DND-41 (cell line): ENCODE measurements at regions not wholly inside any gene's neighbourhood (a gene's known extent, or its start where the extent isn't known, plus 50 kb on each side); places are given as distances from the start of the nearest gene placed in this dataset.

Experiments used
- ATAC-seq: fragments of 200-7000 bp; cut with Tn5 transposase; 3 replicates; pipeline ENCODE4 v1.9.1; 2021; ENCODE audit warnings: low read depth; ENCODE audit not compliant: insufficient read depth
- DNase-seq: peaks from one replicate; pipeline ENCODE4 v3.0.0-alpha.2; 2020
- H2AFZ ChIP-seq: 2 replicates; pipeline ENCODE4 v1.6.0; 2012; ENCODE audit warnings: low read depth, low read length
- H3K27ac ChIP-seq: 2 replicates; pipeline ENCODE4 v1.5.1; 2012; ENCODE audit warnings: low read length, inconsistent platforms
- H3K27me3 ChIP-seq: fragments of 200-600 bp; sonication (generic); 2 replicates; pipeline ENCODE4 v1.6.0; 2012; ENCODE audit warnings: low read length, mild to moderate bottlenecking, inconsistent platforms; ENCODE audit not compliant: insufficient read depth, poor library complexity
- H3K36me3 ChIP-seq: 2 replicates; pipeline ENCODE4 v1.5.1; 2012; ENCODE audit warnings: low read length, inconsistent platforms; ENCODE audit not compliant: insufficient read depth
- H3K4me1 ChIP-seq: 2 replicates; pipeline ENCODE4 v1.5.1; 2012; ENCODE audit warnings: mild to moderate bottlenecking, low read length; ENCODE audit not compliant: insufficient read depth
- H3K4me2 ChIP-seq: 2 replicates; pipeline ENCODE4 v1.6.0; 2012; ENCODE audit warnings: mild to moderate bottlenecking, moderate library complexity, low read length, inconsistent platforms; ENCODE audit not compliant: insufficient read depth
- H3K4me3 ChIP-seq, 2 experiments: fragments of 200-600 bp in 1 of 2; shearing (Covaris generic) in 1 of 2; 2 replicates each; pipeline ENCODE4 v1.5.1; 2012 to 2016; ENCODE audit warnings: inconsistent platforms in 2 of 2, low read length in 2 of 2, mild to moderate bottlenecking in 2 of 2, low read depth in 1 of 2, moderate library complexity in 1 of 2
- H3K79me2 ChIP-seq: 2 replicates; pipeline ENCODE4 v1.6.0; 2012; ENCODE audit warnings: low read length, inconsistent platforms; ENCODE audit not compliant: insufficient read depth
- H3K9ac ChIP-seq: 2 replicates; pipeline ENCODE4 v1.6.0; 2012; ENCODE audit warnings: low read depth, mild to moderate bottlenecking, inconsistent platforms, low read length, moderate library complexity
- H3K9me3 ChIP-seq: 2 replicates; pipeline ENCODE4 v1.5.1; 2012; ENCODE audit warnings: low read length, moderate library complexity, mild to moderate bottlenecking, inconsistent platforms; ENCODE audit not compliant: insufficient read depth, severe bottlenecking
- H4K20me1 ChIP-seq: 2 replicates; pipeline ENCODE4 v1.6.0; 2012; ENCODE audit warnings: low read length; ENCODE audit not compliant: insufficient read depth
- EZH2 ChIP-seq: IDR thresholded peaks from 3 replicates; pipeline ENCODE4 v1.6.1; 2012; ENCODE audit warnings: borderline replicate concordance, low read depth, mild to moderate bottlenecking, moderate library complexity, low read length, inconsistent platforms; ENCODE audit not compliant: severe bottlenecking
- TF ChIP-seq, protein P1 (sequence below): IDR thresholded peaks from 2 replicates; pipeline ENCODE4 v1.5.1; 2012; ENCODE audit warnings: borderline replicate concordance, low read length, moderate library complexity, mild to moderate bottlenecking; ENCODE audit not compliant: poor library complexity, severe bottlenecking; ENCODE audit errors: extremely low read depth

DNA sequence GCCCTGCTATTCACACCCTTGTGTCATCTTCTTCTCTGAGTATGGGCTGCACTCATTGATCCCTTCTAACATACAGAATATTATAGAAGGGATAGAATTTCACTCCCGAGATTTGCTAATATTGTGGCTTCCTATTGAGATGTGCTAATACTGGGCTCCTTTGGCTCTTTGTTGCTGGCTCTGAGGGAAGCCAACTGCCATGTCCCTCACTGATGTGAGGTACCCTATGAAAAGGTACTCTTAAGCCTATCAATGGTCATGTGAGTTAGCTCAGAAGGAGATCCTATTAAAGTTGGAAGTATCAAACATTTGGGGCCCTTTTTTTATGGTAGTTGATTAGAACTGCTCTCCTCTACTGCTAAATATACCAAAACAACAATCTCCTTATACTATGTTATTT is 665.2 kb upstream of the ZWINT start:
- Histone ChIP-seq H3K4me3 (no peak overlapping the region), H3K4me1 (no peaks in the 10 kb centered on the region), H3K9me3 (no peaks in the 10 kb centered on the region), H4K20me1 (no peaks in the 10 kb centered on the region), H3K36me3 (no peaks in the 10 kb centered on the region), H3K27me3 (no peaks in the 10 kb centered on the region), H3K27ac (no peak overlapping the region), H3K9ac (no peak overlapping the region), H2AFZ (no peak overlapping the region), H3K4me2 (no peak overlapping the region), H3K79me2 (no peaks in the 10 kb centered on the region)
- ATAC-seq (no peak), DNase-seq (no peak)
- TF ChIP-seq, protein P1, sequence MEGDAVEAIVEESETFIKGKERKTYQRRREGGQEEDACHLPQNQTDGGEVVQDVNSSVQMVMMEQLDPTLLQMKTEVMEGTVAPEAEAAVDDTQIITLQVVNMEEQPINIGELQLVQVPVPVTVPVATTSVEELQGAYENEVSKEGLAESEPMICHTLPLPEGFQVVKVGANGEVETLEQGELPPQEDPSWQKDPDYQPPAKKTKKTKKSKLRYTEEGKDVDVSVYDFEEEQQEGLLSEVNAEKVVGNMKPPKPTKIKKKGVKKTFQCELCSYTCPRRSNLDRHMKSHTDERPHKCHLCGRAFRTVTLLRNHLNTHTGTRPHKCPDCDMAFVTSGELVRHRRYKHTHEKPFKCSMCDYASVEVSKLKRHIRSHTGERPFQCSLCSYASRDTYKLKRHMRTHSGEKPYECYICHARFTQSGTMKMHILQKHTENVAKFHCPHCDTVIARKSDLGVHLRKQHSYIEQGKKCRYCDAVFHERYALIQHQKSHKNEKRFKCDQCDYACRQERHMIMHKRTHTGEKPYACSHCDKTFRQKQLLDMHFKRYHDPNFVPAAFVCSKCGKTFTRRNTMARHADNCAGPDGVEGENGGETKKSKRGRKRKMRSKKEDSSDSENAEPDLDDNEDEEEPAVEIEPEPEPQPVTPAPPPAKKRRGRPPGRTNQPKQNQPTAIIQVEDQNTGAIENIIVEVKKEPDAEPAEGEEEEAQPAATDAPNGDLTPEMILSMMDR = no peak
- TF ChIP-seq EZH2 = no peak

DNA sequence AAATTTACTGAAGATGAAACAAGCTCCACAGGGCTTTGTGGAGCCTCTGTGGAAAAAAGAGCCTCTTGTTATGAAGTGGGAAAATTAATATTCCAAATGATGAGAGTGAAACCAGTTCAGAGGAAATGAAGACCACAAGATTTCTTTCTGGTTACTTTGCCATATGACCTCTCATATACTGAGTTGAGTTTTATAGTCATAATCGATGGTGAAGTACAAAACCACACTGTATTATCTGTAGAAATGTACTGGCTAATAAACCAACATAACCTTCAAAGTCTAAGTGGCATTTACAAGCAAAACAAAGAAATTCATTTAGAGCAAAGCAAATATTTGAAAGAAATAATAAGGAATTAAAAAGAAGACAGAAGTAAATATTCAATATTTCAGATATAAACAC is 662.6 kb upstream of the ZWINT start:
- Histone ChIP-seq H3K4me3 (no peak overlapping the region), H3K36me3 (no peaks in the 10 kb centered on the region), H3K9me3 (no peaks in the 10 kb centered on the region), H4K20me1 (no peaks in the 10 kb centered on the region), H3K79me2 (no peaks in the 10 kb centered on the region), H2AFZ (no peak overlapping the region), H3K27me3 (no peaks in the 10 kb centered on the region), H3K9ac (no peak overlapping the region), H3K4me2 (no peak overlapping the region), H3K27ac (no peak overlapping the region), H3K4me1 (no peaks in the 10 kb centered on the region)
- no peak for ATAC-seq
- TF ChIP-seq, protein P1 = no peak
- TF ChIP-seq EZH2 = no peak
- DNase-seq = no peak

DNA sequence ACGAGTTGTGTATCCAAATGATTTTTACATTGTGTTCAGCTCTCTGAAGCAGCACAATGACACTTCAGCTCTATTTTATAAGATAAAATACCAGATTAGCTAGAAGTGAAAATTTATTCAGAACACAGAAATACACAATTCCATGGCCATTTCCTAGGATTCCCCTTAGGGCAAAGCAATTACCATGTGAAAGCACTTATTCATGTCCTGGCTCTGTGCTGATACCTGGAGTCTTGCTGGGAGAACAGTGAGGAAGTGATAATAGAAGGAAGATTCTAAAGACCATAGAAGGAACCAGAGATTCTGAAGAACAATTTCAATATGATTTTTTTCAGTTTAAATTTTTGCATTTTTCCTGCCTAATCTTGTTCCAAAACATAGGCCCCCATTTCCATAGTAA is 657.4 kb upstream of the ZWINT start:
- Histone ChIP-seq H3K9me3 (no peaks in the 10 kb centered on the region), H3K27me3 (no peaks in the 10 kb centered on the region), H3K36me3 (no peaks in the 10 kb centered on the region), H3K4me1 (no peaks in the 10 kb centered on the region), H3K9ac (no peak overlapping the region), H3K27ac (no peak overlapping the region), H3K4me2 (no peak overlapping the region), H3K4me3 (no peak overlapping the region), H3K79me2 (no peaks in the 10 kb centered on the region), H2AFZ (no peak overlapping the region), H4K20me1 (no peaks in the 10 kb centered on the region)
- ATAC-seq (no peak), DNase-seq (no peak)
- TF ChIP-seq, protein P1 = no peak
- no peak for TF ChIP-seq EZH2

DNA sequence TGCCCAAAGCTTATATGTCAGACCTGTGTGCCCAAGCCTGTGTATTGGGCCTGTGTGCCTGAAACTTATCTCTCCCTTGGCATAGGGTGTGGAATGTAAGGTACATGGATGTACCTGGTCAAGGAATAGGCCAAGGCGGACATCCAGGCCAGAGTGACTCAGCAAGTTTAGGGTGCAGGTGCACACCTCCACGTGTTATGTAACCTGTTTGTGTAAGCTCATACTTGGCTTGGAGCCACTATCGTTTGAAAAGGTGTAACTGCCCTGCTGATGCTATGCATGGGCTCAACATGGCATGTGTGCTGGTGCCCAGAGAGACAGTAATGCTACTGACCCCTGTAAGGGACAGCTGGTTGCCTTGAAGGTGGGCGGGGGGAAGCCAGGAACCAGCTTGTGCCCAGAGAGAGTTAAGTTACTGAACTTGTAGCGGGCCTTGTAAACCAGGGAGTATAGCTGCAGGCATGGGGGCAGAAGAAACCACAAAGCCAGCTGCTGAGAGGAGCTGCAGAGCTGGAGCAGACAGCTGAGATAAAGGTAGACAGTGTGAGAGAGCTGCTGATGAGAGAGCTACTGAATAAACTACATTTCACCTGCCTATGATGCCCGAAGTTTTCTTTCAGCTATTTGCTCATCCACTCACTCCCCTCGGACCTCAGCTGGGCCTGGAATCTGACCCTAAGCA is 656.4 kb upstream of the ZWINT start:
- no peaks in the 10 kb centered on the region for H4K20me1 ChIP-seq
- no peaks in the 10 kb centered on the region for H3K36me3 ChIP-seq
- no peak overlapping the region for H3K4me2 ChIP-seq
- H3K9me3 ChIP-seq = no peaks in the 10 kb centered on the region
- H3K27me3 ChIP-seq = no peaks in the 10 kb centered on the region
- H3K4me1 ChIP-seq = no peaks in the 10 kb centered on the region
- H2AFZ ChIP-seq = no peak overlapping the region
- H3K9ac ChIP-seq = no peak overlapping the region
- no peak overlapping the region for H3K27ac ChIP-seq
- DNase-seq = no peak
- no peak overlapping the region for H3K4me3 ChIP-seq
- no peaks in the 10 kb centered on the region for H3K79me2 ChIP-seq
- ATAC-seq = no peak
- TF ChIP-seq, protein P1 = no peak
- no peak for TF ChIP-seq EZH2
